Panc1 (cell line): ENCODE measurements at regions not wholly inside any gene's neighbourhood (a gene's known extent, or its start where the extent isn't known, plus 50 kb on each side); places are given as distances from the start of the nearest gene placed in this dataset.

ENCODE experiments used
- ATAC-seq: fragments of 200-7000 bp; cut with Tn5 transposase; 2 replicates; pipeline ENCODE4 v1.9.1; 2020; ENCODE audit warnings: mild to moderate bottlenecking, moderate library complexity
- BruUV-seq: library from RNA; stranded (reverse); fragments of 400-500 nt; replicated peaks from 2 replicates; lab custom pipeline; 2021; lab: Mats Ljungman, UMichigan
- CTCF ChIA-PET: fragments of 300-600 bp; sonication (Branson Sonifier 250); formaldehyde crosslinking; loops from one replicate; lab custom pipeline; 2022; ENCODE audit warnings: antibody characterized with exemption; lab: Charles Lee
- POLR2A ChIA-PET: fragments of 300-600 bp; sonication (Branson Sonifier 250); formaldehyde crosslinking; loops from one replicate; lab custom pipeline; 2022; ENCODE audit warnings: antibody characterized with exemption; lab: Charles Lee
- DNase-seq: peaks from one replicate; pipeline ENCODE4 v3.0.0-alpha.2; 2010; ENCODE audit warnings: low read depth, low spot score
- H3K27ac ChIP-seq: 2 replicates; pipeline ENCODE4 v1.5.1; 2011; ENCODE audit warnings: mild to moderate bottlenecking, low read length, inconsistent platforms
- H3K27me3 ChIP-seq: fragments of 200-500 bp; sonication (Bioruptor generic); 2 replicates; pipeline ENCODE4 v1.6.0; 2014; ENCODE audit warnings: low read length, inconsistent platforms; ENCODE audit not compliant: control insufficient read depth, insufficient read depth
- H3K36me3 ChIP-seq: fragments of 200-500 bp; sonication (Bioruptor generic); 2 replicates; pipeline ENCODE4 v1.5.1; 2014; ENCODE audit warnings: inconsistent platforms, mild to moderate bottlenecking, low read length, moderate library complexity; ENCODE audit not compliant: control insufficient read depth, insufficient read depth
- H3K4me1 ChIP-seq: 2 replicates; pipeline ENCODE4 v1.5.1; 2011; ENCODE audit warnings: inconsistent platforms, mild to moderate bottlenecking, low read length, moderate library complexity; ENCODE audit not compliant: control insufficient read depth, insufficient read depth
- H3K4me3 ChIP-seq, 2 experiments: 2 replicates each; pipeline ENCODE4 v1.5.1; 2011 to 2012; ENCODE audit warnings: low read depth in 2 of 2, low read length in 2 of 2, mild to moderate bottlenecking in 2 of 2, inconsistent platforms in 1 of 2, moderate library complexity in 1 of 2
- H3K9me3 ChIP-seq: fragments of 200-500 bp; sonication (Bioruptor generic); 2 replicates; pipeline ENCODE4 v1.5.1; 2014; ENCODE audit warnings: low read depth, mild to moderate bottlenecking, inconsistent platforms, low read length, moderate library complexity; ENCODE audit not compliant: control insufficient read depth, insufficient read depth
- CTCF ChIP-seq: fragments of 450-650 bp; IDR thresholded peaks from 2 replicates; pipeline ENCODE4 v1.5.1; 2017; ENCODE audit warnings: mild to moderate bottlenecking
- POLR2AphosphoS5 ChIP-seq: IDR thresholded peaks from 2 replicates; pipeline ENCODE4 v1.6.1; 2012; ENCODE audit warnings: mild to moderate bottlenecking, low read depth, low read length, moderate library complexity
- REST ChIP-seq, 2 experiments: IDR thresholded peaks; 2 replicates each; pipeline ENCODE4 v1.6.1; 2011 to 2012; ENCODE audit warnings: low read depth in 2 of 2, control low read depth in 1 of 2, low read length in 1 of 2, mild to moderate bottlenecking in 1 of 2, moderate library complexity in 1 of 2; ENCODE audit not compliant: insufficient read depth in 1 of 2
- SIN3A ChIP-seq: IDR thresholded peaks from 2 replicates; pipeline ENCODE4 v1.6.1; 2012; ENCODE audit warnings: low read depth, mild to moderate bottlenecking, low read length, moderate library complexity, borderline replicate concordance; ENCODE audit not compliant: insufficient read depth
- TCF7L2 ChIP-seq: IDR thresholded peaks from 2 replicates; pipeline ENCODE4 v1.6.1; 2011; ENCODE audit warnings: mild to moderate bottlenecking, low read depth, low read length, inconsistent platforms
- in situ Hi-C: cut with HindIII; loops from 2 replicates; pipeline ENCODE4 v1.10.0; 2016; ENCODE audit warnings: low sequenced_read_pairs, low pct_unique_long_range_greater_than_20kb
- intact Hi-C: fragments of 100-400 bp; cut with micrococcal nuclease; formaldehyde crosslinking; loops from one replicate; pipeline ENCODE4 v1.10.0; 2022; ENCODE audit not compliant: unreplicated experiment

GRCh38 chr18:1928711-1929110, 642.6 kb downstream of the METTL4 start:
- in situ Hi-C loops = no loop called here
- Histone ChIP-seq H3K4me1 (no peaks in the 10 kb centered on the region), H3K36me3 (no peaks in the 10 kb centered on the region), H3K27ac (no peak overlapping the region), H3K4me3 (no peak overlapping the region), H3K9me3 (no peaks in the 10 kb centered on the region), H3K27me3 (no peaks in the 10 kb centered on the region)
- TF ChIP-seq POLR2AphosphoS5 = no peak
- TF ChIP-seq CTCF = no peak
- no peak for TF ChIP-seq SIN3A
- TF ChIP-seq TCF7L2 = no peak
- TF ChIP-seq REST (IDR thresholded peaks at IDR 0.05; ENCODE audit: insufficient read depth in 1 of 2, low read depth in 2 of 2, low read length in 1 of 2) = no peak
- no peak for ATAC-seq
- POLR2A ChIA-PET = no interaction called here
- no TSS peak for BruUV-seq
- DNase-seq = no peak
- intact Hi-C loops = no loop called here
- CTCF ChIA-PET = no interaction called here

- Histone ChIP-seq H3K4me3 (no peak overlapping the region), H3K9me3 (no peaks in the 10 kb centered on the region), H3K27ac (no peak overlapping the region), H3K4me1 (no peaks in the 10 kb centered on the region), H3K36me3 (no peaks in the 10 kb centered on the region), H3K27me3 (no peaks in the 10 kb centered on the region)
- BruUV-seq = no TSS peak
- ChIA-PET POLR2A (no interaction called here), CTCF (no interaction called here)
- no peak for DNase-seq
- no peak for ATAC-seq
- intact Hi-C loops (no loop called here), in situ Hi-C loops (no loop called here)
- TF ChIP-seq CTCF = no peak
- no peak for TF ChIP-seq REST (IDR thresholded peaks at IDR 0.05; ENCODE audit: insufficient read depth in 1 of 2, low read depth in 2 of 2, low read length in 1 of 2)
- no peak for TF ChIP-seq SIN3A
- TF ChIP-seq POLR2AphosphoS5 = no peak
- TF ChIP-seq TCF7L2 = no peak
Observed at GRCh38 chr18:1929720-1930119, 641.6 kb downstream of the METTL4 start.
